ENCODE measurements at regions not wholly inside any gene's neighbourhood (a gene's known extent, or its start where the extent isn't known, plus 50 kb on each side); places are given as distances from the start of the nearest gene placed in this dataset.

GRCh38 chr5:5677738-5678137 lies 255.3 kb downstream of the ICE1 start:
- no peak for DNase-seq (ENCODE audit: low read depth)

- no peak for DNase-seq (ENCODE audit: low read depth)
These were observed 253.7 kb downstream of the ICE1 start for GRCh38 chr5:5676218-5676617.

GRCh38 chr5:5675511-5675910 lies 253.0 kb downstream of the ICE1 start:
- DNase-seq (ENCODE audit: low read depth): no peak

GRCh38 chr5:5671823-5672222 lies 249.3 kb downstream of the ICE1 start:
- no peak for DNase-seq (ENCODE audit: low read depth)

- no peak for DNase-seq (ENCODE audit: low read depth)
These were observed 244.7 kb downstream of the ICE1 start for GRCh38 chr5:5667136-5667554.

GRCh38 chr5:5666369-5666768 lies 243.9 kb downstream of the ICE1 start:
- no peak for DNase-seq (ENCODE audit: low read depth)

GRCh38 chr5:5666076-5666365 lies 243.5 kb downstream of the ICE1 start:
- DNase-seq (ENCODE audit: low read depth): no peak

- DNase-seq (ENCODE audit: low read depth): no peak
These were observed 243.0 kb downstream of the ICE1 start for GRCh38 chr5:5665225-5666075.

- no peak for DNase-seq (ENCODE audit: low read depth)
These were observed 236.5 kb downstream of the ICE1 start for GRCh38 chr5:5658889-5659465.

- DNase-seq (ENCODE audit: low read depth): peak; percentile 14
These were observed 235.7 kb downstream of the ICE1 start for GRCh38 chr5:5658226-5658625.

- DNase-seq (ENCODE audit: low read depth): no peak
These were observed 229.7 kb downstream of the ICE1 start for GRCh38 chr5:5652181-5652580.

GRCh38 chr5:5650949-5651348 lies 228.5 kb downstream of the ICE1 start:
- no peak for DNase-seq (ENCODE audit: low read depth)

- DNase-seq (ENCODE audit: low read depth): no peak
These were observed 227.8 kb downstream of the ICE1 start for GRCh38 chr5:5650242-5650641.

- DNase-seq (ENCODE audit: low read depth): no peak
These were observed 227.2 kb downstream of the ICE1 start for GRCh38 chr5:5649641-5650040.

- no peak for DNase-seq (ENCODE audit: low read depth)
These were observed 226.2 kb downstream of the ICE1 start for GRCh38 chr5:5648694-5649093.

- DNase-seq (ENCODE audit: low read depth): no peak
These were observed 223.4 kb downstream of the ICE1 start for GRCh38 chr5:5645891-5646290.

GRCh38 chr5:5645198-5645597 lies 222.7 kb downstream of the ICE1 start:
- DNase-seq (ENCODE audit: low read depth): no peak

- DNase-seq (ENCODE audit: low read depth): no peak
These were observed 221.8 kb downstream of the ICE1 start for GRCh38 chr5:5644249-5644648.

- DNase-seq (ENCODE audit: low read depth): no peak
These were observed 221.0 kb downstream of the ICE1 start for GRCh38 chr5:5643481-5643880.

GRCh38 chr5:5638211-5638610 lies 215.7 kb downstream of the ICE1 start:
- no peak for DNase-seq (ENCODE audit: low read depth)

- DNase-seq (ENCODE audit: low read depth): no peak
These were observed 214.7 kb downstream of the ICE1 start for GRCh38 chr5:5637173-5637572.

- DNase-seq (ENCODE audit: low read depth): no peak
These were observed 212.3 kb downstream of the ICE1 start for GRCh38 chr5:5634817-5635216.

- DNase-seq (ENCODE audit: low read depth): no peak
These were observed 211.1 kb downstream of the ICE1 start for GRCh38 chr5:5633579-5633978.

GRCh38 chr5:5632678-5633077 lies 210.2 kb downstream of the ICE1 start:
- DNase-seq (ENCODE audit: low read depth): no peak

All from iris pigment epithelial cell (primary cell).